HCEC 1CT (cell line): ENCODE measurements at regions not wholly inside any gene's neighbourhood (a gene's known extent, or its start where the extent isn't known, plus 50 kb on each side); places are given as distances from the start of the nearest gene placed in this dataset.
A peak's percentile ranks its signal among the peaks of the same experiment; 100 is the strongest.
"Not testable (repeated sequence)": the region's sequence is repeated elsewhere in the genome, so short reads cannot be mapped to it uniquely, and the experiment has no call there.

Experiments used
- DNase-seq: peaks from one replicate; pipeline ENCODE4 v3.0.0-alpha.2; 2017

DNA sequence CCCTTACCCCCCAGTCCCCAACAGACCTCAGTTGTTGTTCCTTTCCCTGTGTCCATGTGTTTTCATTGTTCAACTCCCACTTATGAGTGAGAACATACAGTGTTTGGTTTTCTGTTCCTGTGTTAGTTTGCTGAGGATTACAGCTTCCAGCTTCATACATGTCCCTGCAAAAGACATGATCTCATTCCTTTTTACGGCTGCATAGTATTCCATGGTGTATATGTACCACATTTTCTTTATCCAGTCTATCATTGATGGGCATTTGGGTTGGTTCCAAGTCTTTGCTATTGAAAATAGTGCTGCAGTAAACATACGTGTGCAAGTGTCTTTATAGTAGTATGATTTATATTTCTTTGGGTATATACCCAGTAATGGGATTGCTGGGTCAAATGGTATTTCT is 87.8 kb upstream of the TANK start:
- not testable (repeated sequence) for DNase-seq

DNA sequence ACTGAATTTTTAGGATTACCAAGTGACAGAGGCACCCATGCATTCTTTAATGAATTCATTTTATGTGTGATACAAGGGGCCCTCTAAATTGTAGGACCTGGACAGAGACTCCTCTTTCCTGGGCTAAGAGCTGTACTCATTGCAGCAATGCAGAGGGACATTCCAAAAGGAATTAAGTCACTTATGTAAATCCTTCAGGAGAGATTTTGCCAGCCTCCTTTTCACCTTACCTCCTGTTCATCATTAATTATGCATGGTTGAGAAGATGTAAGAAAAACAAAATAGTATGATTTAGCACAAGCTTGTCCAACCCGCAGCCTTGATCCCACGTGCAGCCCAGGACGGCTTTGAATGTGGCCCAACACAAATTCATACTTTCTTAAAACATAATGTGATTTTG is 84.5 kb upstream of the TANK start:
- DNase-seq, result no peak

DNA sequence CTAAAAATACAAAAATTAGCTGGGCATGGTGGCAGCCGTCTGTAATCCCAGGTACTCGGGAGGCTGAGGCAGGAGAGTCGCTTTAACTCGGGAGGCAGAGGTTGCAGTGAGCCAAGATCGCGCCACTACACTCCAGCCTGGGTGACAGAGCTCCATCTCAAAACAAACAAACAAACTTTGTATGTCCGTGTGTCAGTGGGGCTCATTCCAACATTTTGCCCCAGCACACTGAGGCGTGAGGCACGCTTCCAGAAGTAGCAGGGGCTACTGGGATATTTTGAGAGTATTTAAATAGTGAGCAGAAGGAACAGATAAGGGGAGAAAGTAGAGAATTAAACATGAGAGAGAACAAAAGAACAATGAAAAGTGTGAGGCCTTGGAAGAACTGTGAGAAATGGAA is 83.3 kb upstream of the TANK start:
- no peak for DNase-seq

DNA sequence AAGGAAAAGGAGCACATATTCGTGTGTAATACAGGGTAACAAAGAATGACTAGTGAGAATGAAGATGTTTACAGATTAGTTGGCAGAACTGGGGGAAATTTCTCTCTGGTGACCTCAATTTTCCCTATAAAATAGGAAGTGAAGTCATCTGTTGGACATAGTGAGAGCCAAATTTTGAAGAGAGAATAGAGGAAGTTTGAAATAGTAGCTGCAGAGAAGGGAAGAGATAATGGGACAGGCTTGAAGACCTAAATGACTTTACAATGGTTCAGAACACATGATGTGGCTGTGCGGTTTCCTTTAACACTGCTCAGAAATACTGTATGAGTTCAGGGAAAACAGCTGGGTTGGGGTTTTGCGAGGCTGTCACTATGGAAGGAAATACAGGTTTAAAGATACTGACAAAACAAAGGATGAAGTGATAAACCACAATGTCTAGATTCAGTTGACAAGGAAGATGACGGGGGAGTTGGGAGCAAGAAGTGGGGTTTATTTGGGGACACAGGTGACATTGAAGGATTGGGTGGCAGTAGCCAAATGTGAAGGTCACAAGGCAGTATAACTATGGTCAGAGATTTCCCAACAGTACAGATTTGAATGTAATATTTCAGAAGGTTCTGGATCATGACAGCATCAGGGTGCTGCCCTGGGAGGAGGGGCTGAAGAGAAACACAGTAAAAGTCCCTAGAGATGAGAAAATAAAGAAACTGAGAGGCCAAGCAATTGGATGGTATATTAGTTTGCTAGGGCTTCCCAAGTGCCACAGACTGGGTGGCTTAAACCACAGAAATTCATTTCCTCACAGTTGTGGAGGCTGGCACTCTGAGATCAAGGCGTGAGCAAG is 82.6 kb upstream of the TANK start:
- DNase-seq, result peak; percentile 59

DNA sequence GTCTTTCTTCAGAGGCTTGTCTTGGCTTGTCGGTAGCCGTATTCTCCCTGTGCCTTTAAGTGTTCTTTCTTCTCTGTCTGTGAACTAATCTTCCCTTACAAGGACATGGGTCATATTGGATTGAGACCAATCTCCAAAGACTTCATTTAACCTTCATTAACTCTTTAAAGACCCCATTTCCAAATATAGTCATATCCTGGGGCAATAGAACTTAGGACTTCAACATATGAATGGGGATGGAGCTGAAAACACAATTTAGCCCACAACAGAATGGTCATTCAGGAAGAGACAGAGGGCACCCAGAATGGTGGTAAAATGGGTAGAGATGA is 82.1 kb upstream of the TANK start:
- DNase-seq, result no peak

DNA sequence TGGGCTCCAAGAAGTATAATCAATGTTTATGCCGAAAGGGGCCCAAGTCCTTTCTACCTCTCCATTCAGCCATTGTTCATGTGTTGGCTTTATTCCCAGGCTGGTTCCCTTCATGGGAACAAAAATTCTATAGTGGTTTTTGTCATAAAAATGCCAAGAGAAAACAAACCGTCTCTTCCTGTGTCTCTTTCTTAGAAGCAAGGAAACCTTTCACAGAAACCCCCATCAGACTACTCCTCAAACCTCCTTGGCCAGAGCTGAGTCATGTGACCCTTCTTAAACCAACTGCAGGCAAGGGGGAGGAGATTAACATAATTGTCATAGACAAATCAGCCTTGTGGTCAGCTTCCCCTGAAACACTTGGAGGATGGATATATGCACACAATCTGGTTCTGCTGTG is 75.1 kb upstream of the TANK start:
- no peak for DNase-seq

DNA sequence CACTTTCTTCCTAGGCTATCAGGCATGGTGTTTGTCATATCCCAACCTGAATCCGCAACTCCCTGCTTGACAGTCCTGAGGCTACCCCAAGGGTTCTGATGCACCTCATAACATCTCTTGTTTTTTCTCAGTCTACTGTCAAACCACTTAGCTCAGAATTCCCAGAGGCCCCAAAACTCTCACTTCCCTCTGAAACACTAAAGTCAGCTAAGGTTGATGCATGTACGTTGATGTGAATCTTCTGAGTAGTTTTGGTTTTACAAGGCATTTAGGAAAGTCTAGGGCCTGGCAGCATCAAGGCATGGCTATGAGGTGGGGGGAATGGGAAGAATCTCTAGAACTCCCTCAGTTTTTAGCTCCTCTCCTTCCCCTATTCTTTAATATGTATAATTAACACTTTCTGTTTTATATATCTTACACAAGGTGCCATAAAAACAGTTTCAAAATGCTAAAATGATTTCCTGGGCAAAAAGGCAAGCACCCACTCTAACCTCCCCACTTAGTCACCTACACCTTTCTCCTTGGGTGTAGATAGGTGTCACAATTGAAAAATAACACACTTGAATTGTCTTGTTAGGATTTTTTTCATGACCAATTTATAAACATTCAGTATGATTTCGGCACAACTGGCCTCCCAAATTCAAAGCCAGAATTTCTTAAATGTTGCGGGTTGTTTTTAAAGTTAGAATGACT is 71.4 kb upstream of the TANK start:
- DNase-seq, result no peak

DNA sequence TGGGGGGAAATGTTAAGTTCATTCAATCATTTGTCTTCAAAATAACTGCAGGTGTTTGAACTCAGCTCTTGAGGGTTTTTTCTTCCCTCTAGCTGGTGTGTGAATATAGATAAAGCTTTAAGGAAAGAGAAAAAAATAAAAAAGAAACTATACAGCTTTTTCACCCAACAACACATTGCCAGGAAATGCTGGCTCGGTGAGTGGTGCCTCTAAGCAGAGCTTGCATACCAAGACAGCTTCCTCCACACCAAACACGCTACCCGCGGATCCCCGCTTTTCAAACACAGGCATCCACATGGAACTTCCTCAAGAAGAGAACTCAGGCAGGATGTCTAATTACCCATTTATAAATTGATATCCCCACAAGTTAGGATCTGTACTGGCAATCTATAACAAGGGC is 69.8 kb upstream of the TANK start:
- no peak for DNase-seq

DNA sequence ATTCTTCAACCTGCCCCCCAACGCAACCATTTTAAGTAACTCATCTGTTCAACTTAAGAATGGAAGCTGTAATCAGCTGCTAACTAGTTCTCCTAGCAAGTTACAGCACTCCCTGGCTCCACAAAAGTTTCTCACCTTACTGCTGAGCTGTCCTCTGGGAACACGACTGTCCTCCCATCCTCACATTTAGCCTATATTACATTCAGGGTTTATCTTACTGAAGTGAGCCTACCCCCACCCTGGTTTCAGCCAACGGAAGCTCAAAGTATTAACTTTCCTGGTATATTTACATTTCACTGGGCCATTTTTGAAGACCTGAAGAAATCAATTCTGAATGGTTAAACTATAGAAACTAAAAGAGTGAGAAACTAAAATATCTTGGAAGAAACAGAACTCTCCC is 64.9 kb upstream of the TANK start:
- DNase-seq, result no peak

DNA sequence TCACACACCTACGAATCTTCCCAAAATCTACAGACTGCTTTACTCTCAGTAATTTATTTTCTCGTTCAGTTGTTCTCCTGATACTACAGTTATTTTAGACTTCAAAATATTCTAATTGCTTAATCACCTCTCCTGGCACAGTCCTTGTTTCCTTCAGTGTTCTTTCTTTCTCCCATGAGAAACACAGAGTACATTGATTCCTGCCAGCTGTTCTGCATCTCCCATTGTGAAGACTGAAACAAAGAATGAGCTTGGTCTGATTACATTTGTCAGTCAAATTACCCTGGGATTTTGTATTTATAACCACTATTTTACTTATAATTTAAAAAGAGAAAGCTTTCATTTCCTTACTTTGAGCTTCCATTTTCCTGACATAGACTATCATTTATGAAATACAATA is 63.9 kb upstream of the TANK start:
- peak; percentile 18 for DNase-seq

DNA sequence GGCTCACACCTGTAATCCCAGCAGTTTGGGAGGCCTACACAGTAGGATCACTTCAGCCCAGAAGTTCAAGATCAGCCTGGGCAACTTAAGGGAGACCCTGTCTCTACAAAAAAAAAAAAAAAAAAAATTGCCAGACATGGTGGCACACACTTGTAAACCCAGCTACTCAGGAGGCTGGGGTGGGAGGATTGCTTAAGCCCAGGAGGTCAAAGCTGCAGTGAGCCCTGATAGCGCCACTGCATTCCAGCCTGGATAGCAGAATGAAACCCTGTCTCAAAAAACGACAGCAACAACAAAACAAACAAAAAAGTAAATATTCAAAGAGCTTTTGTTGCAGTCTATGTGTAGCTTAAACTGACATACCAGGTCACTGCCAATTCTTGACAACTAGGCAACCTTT is 63.1 kb upstream of the TANK start:
- no peak for DNase-seq

DNA sequence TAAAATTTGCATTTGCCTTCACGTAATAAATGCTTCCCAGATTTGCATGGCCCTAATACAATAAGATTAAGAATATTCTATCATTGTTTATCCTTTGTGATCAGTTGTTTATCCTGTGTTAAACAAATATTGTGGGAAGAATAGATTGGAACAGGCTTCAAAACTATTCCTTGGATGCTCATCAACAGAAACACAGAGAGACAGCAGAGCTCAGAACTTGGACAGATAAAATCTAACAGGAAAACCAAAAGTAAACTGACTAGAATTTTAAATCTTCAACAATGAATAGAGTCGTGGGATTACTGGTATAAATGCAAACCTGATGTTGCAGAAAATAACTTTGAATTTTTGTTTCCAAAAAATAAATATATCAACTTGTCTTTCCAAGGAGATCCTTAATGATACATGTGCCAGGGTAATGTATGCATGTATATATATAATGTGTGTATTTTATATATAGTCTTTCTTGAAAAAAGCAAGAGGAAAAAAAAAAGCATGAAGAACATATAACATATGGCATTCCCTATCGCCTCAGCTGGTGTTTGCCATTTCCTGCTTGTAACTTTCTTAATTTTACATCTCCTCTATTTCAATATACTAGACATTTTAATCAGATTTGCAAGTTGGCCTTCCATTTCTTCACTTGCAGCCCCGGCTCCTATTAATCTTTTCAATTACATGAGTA is 59.9 kb upstream of the TANK start:
- DNase-seq, result no peak

DNA sequence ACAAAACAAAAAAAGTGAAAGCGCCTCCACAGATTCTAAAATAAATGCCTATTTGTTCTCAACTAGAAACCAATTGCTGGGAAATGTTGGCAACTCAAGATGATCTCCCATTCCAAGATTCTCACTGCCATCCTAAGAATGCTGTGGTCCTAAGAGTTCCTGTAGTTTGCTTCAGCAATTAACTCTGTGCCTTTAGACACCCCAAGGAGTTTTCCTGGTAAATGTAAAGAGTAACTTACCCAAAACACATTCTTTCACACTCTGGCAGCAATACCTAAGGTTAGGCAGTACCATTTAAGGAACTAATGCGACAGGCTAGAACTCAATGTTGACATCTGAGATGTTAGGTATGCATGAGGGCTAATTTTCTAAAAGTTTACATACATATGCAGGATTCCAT is 58.8 kb upstream of the TANK start:
- DNase-seq, result no peak

DNA sequence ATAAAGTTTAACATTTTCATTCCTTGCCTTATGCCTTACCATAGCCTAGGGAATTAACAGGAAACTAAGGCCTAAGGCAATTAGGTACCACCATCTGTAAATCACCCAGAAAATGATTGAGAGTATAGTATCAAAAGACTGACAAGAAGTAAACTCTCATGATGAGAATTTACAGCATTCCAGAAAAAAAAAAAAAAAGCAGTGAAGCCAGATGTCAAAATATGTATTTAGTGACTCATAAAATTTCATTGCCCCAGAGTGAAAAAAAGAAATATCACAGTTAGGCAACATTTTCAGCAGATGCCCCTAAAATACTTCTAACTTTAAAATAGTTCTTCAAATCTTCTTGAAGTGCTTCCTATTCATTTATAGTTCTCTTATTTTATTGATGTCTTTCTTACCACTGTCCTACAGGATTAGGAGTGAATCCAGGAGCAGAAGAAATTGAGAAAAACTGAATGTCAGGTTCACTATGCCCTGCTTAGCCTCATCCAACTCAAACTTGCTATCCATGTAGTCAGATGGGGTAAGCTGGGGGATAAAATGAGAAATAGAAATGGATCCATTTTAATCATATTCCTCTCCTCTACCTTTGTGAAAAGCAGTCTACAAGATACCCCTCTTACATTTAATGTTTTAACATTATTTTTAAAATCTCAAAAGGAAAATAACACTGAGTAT is 57.3 kb upstream of the TANK start:
- peak; percentile 50 for DNase-seq

DNA sequence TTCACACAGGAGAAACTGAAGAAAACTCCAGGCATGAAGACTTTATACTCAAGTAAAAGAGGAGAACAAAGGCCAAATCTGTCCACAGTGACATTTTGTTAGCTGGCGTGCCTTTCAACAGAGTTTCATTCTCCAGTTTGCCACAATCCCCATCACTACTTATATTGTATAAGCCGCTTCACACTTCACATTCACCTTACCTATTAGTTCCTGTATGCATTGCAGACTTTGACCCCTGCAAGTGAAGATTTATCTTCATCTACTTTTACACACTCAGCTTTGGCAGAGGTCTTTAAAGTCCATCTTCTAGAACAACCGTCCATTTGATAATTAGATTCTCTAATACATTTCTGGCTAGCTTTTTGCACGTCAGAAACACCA is 56.8 kb upstream of the TANK start:
- DNase-seq, result no peak

DNA sequence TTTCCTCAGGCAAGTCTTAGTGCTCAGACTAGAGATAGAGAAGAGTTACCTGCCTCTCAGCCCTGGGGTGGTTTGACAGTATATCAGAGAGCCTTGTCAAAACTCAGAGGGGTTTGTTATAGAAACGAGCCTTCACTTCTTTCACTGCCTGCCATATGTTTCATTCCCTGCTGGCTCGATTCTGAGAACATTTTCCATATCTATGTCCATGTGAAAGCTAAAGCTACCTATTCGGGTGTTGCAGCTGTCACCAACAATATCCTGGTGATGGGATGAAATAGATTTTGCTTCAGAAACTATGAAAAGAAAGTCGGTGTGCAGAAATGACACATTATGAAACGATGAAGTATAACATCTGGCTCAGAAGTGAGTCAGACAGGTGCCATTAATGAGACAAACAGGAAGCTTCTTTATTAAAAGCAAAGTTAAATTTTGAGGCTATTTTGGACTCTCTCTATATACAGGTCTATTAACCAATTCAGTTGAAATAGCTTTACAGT is 56.1 kb upstream of the TANK start:
- no peak for DNase-seq

DNA sequence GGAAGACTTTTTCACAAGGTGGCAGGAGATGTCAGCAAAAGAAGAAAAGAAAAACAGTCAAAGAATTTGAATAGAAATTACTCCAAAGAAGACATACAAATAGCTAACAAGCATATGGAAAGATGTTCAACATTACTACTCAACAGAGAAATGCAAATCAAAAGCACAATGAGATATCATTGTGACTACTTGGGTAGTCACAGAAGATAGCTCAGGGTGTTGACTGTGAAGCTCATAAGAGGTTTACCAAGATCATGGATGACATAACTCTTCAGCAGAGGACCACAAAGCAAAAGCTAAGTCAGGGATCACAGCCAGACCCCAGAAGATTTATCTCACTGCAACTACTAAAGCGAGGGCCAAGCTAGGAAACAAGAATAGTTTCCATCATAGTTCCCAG is 53.0 kb upstream of the TANK start:
- no peak for DNase-seq
